ENCODE measurements at regions not wholly inside any gene's neighbourhood (a gene's known extent, or its start where the extent isn't known, plus 50 kb on each side); places are given as distances from the start of the nearest gene placed in this dataset.
"Not testable (repeated sequence)": the region's sequence is repeated elsewhere in the genome, so short reads cannot be mapped to it uniquely, and the experiment has no call there.

DNA sequence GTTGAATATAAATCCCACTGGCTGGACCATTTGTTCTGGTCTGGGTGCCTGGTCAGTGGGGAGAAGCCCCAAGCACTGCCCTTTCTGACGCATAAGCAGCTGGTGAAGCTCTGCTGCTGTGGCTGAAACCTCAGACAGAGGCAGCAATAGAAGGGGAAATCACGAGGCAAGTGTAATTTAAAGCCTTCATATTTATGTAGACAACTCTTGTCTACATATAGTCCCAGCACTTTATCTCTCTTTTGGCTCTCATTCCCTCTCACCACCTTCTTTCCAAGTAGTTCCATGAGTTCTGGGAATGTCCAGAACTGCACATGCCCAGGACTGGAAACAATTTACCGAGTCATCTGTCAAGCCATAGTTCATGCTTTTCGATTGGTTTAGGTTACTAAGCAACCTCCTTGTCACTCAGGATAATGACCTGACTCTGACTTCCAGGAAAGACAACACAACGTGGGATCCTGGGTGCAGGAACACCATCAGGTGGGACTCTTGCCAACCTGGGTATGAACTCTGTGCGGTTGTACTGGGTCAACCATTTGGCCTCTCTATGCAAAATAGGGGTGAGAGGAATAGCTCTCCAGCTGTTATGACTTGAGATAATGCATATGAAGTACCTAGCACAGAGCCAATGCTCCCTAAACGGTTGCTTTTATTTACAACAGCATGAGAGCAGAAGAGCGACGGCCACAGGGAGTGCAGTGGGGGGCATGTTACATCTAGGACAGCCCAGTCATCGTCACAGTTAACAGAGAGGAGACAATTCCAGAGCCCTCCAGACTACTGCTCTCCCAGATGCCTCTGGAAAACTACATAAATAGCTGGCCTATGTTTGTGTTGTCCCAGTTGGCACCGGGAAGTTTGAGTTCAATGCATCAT is 321.9 kb downstream of the FOXO1 start:
- in situ Hi-C loops (cut with HindIII; ENCODE audit: low sequenced_read_pairs): no loop called here

DNA sequence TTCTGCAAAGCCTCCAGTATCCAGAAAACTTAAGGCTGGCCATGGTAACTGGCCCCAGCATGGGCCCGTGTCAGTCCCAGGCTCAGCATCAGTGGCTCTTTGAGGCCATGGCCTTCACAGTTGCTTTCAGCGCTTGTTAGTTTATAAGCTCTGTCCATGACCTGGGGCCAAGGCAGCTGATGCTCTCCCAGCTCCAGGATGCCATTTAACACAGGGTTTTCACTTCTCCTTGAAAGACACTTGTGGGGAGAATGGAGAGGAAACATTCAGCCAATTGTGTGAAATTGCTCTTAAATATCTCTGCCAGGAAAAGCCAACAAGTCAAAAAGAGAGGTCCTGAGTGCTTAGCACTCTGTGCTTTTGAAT is 321.3 kb downstream of the FOXO1 start:
- in situ Hi-C loops (cut with HindIII; ENCODE audit: low sequenced_read_pairs): no loop called here

DNA sequence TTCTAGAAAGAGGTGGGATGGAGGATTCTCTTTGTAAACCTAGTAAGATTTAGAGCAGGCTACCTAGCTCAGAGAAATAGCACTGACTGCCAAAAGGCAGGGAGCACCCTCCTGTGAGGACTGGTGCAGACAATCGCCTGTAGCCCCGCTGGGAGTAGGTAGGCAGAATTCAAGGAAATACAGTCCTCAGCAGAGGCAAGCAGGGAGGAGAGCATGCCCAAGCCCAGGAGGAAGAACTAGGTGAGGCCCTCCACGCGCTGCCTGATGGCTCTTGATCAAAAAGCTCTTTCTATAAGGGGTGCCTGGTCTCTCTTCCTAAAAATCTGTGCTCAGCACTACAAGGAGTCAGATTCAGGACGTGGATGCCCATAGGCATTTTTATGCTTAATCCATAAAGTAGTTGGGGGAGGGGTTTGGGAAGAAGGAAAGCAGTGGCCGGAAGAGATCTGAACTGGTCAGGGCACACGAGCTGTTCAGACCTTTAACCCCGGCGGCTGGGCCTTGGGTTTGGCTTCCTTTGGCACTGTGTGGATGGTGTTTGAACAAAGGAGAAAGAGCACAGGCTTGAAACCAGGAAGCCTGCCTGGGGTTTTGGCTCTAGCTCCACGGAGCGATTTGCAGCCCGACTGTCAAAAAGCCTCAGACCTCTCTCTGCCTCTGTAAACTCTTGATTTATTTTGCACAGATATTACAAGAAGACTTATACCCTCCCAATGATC is 320.6 kb downstream of the FOXO1 start:
- in situ Hi-C loops (cut with HindIII; ENCODE audit: low sequenced_read_pairs): no loop called here

DNA sequence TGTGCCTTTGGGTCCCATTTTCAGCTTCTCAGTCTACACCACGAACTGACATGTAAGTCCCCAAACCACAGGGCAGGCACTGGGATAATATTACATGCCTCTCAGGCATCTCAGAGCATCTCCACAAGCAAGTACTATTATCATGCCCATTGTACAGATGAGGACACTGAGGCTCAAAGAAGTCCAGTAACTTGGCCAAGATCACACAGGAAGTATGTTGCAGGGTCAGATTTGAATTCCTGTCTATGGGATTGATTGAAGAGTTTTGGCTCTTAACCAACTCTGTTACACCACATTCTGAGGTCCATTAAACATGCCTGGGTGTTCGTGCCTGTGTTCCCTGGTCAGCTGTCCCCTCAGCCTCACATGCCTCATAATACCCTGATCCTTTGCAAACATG is 319.8 kb downstream of the FOXO1 start:
- in situ Hi-C loops (cut with HindIII; ENCODE audit: low sequenced_read_pairs): no loop called here

DNA sequence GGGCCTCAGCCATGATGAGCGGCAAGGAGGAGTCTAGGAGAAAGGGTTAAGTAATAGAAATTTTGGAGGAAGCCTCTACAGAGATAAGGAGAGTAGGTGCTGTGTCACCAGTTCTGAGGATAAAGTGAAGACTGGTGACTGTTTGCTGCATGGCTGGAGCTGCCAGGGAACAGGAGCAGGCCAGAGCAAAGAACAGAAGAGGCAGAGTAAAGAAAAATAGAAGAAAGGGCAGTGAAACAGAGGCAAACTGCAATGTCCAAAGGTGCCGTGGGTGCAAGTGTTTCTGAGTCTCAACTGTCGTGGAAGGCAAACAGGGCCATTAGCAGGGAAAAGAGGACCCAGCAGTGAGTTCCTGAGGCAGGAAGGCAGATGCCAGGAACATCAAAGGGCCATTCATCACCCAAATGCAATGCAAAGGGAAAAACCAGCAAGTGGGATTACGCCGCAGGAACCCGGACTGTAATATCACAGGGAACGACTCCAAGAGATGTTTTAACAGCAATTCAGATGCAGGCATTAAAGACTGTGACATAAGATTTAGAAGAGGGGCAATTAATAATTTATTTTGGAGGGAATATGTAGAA is 318.3 kb downstream of the FOXO1 start:
- in situ Hi-C loops (cut with HindIII; ENCODE audit: low sequenced_read_pairs): no loop called here

DNA sequence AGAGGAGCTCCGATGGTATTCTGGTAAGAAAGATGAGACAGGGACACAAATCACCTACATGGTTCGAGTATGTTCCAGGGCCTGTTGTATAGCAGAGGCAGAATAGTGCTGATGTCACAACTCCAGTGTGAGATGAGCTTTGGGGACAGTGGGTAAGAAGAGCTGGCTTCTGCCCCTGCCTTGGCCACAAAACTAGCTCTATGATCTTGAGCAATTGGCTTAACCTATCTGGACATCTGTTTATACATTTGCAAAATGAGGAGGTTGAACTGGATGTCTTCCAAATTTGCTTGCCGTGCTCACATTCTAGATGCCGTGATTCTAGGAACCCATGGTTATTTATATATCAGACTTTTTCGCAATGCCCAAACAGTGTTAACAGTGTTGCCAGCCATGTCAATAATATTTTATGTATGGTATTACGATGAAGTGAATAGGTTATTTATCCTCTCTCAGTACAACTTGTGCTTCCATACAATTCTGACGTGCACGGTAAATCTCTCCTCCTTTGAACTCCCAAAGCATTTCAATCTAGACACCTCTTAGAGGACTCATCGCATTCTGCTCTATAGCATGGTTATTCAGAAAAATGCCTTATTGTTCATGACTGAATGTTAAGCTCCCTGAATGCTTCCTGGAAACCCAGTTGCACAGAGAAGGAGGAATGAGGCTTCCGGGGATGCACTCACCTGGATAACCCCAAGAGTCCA is 316.0 kb downstream of the FOXO1 start:
- in situ Hi-C loops (cut with HindIII; ENCODE audit: low sequenced_read_pairs): no loop called here

DNA sequence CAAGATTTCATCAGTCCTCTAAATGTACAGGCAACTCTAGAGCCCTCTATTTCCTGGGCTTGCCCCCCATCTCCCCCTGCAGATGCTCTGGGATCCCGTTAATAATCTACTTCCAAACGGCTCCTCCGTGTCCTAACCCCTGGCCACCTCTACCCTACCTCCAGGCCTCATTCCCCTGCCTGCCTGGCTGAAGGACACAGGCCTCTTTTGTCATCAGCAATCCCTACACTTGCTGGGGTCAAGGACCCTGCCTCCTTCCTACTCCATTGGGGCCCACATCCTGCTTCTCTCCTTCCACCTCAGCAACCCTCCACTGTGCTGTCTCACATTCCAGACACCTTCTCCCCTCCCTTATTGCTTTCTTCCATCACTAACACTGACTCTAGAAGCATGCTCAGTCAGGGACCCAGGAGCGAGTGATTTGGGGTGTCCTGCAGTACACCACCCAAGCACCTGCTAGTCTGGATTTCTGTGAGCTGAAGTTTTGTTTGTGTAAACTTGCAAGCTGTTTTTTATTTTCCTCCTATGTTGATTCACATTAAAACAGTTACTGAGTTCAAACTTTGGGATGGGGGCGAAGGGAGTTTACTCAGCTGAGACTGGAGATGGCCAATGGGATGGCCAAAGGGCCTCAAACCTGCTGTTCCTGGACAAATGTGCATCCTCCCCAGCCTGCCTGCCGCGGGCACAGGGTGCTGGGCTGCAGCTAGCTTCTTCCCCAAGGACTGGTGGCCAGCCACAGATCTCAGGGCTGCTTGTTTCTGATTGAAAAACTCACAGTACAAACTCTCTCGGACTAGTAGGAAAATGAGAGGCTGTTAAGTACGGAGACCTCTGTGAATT is 314.7 kb downstream of the FOXO1 start:
- in situ Hi-C loops (cut with HindIII; ENCODE audit: low sequenced_read_pairs): no loop called here

DNA sequence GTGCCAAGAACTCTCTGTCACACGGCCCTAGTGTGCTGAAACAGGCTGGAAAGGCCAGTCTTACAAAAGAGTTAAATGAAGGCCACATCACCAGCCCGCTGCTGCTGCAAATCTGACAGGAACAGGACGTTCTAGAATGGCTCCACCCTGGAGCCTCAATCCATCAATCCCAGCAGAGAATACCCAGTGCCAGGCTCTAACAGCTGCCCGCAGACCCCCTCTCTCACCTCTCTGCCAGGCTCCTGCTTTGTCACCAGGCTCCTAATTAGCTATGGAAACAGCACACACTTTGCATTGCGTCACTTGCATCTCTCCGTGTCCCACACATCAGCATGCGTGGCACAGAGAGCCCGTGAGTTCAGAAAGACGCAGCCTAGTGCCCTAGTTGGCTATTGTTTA is 314.1 kb downstream of the FOXO1 start:
- in situ Hi-C loops (cut with HindIII; ENCODE audit: low sequenced_read_pairs): no loop called here

DNA sequence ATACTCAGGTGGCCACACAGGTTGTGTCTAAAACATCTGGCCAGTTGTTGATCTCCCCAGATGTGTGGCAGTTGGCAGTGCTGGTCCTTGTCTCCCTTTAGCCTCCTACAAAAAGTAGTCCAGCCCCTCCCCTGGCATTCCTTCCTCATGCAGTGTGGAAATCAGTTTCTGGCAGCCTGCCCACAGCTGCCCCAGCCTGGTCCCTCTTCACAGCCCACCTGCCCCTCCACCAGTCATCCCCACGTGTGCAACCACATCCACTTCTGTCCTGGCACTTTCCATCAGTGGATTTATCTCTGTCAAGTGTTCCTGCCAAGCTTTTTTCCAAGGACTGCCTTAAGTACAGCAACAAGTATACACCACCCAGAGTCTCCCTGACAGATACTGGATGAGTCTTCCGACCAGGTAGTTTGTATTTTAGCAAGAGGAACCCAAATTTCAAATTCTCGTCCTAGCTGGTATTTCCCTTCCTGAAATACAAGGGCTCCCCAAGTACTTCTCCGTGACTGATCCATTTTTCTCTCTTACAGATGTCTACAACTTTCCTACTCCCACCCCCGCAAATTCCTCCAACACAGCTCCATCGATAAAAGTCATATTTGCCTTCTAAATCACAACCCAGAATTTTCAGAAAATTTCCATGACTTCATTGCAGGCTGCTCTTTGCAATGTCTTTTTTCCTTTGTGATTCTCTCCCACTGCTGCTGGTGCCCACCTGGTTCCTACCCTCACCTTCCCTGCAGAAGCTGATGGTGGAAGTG is 313.5 kb downstream of the FOXO1 start:
- in situ Hi-C loops (cut with HindIII; ENCODE audit: low sequenced_read_pairs): no loop called here

DNA sequence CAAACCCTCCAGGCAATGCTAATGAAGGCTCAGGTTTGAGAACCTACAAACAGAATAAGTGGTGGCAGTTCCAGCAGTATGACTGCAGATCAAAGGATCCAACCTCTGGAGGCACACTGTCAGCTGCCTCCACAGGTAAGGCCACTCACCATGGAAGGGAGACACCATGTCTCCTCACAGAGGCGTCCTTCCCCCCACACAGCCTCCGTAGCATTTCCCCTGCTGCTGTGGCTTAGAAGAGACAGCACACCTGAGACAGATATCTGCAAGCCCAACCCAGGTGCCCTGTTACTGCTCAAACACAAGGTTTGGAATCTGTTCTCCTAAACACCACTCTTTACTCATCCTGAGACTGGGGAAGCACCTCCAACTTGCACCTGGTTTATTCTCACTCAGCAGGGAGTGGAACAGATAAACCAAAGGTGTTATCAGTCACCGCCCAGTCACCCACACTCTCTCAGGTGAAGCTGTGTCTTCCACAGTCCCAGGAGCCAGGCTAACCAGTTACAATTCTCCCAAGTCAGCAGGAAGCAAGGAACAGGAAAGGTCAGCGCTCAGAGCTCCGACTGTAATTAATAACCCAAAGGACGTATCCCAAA is 311.2 kb downstream of the FOXO1 start:
- in situ Hi-C loops (cut with HindIII; ENCODE audit: low sequenced_read_pairs): no loop called here

DNA sequence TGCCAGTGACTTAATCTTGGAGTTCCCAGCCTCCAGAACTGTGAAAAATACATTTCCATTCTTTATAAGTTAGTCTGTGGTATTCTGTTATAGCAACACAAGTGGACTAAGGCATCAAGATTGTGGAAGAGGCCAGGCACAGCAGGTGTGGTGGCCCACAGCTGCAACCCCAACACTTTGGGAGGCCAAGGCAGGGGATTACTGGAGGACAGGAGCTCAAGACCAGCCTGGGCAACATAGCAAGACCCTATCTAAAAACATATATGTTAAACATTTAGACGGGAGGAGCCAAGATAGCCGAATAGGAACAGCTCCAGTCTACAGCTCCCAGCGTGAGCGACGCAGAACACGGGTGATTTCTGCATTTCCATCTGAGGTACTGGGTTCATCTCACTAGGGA is 310.4 kb downstream of the FOXO1 start:
- in situ Hi-C loops (cut with HindIII; ENCODE audit: low sequenced_read_pairs): no loop called here

DNA sequence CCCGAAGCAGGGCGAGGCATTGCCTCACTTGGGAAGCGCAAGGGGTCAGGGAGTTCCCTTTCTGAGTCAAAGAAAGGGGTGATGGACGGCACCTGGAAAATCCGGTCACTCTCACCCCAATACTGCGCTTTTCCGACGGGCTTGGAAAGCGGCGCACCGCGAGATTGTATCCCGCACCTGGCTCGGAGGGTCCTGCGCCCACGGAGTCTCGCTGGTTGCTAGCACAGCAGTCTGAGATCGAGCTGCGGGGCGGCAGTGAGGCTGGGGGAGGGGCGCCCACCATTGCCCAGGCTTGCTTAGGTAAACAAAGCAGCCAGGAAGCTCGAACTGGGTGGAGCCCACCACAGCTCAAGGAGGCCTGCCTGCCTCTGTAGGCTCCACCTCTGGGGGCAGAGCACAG is 310.0 kb downstream of the FOXO1 start:
- in situ Hi-C loops (cut with HindIII; ENCODE audit: low sequenced_read_pairs): not testable (repeated sequence)

DNA sequence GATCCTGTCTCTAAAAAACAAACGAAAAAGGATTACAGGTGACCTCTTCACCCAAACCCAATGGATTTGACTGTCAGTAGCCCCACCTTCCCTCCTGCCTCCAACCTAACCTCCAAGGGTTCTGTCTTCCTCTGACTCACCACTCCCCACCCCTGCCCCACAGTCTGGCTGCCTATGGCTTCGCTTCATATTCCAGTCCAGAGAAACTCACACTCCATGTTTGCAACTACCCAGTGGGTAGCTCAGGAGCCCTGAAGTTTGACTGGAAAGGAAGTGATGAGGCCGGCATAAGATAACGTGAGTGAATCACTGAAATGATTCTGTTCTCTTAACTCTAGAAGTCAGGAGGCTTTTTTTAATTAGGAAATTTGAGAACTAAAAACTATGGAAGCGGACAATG is 303.9 kb downstream of the FOXO1 start:
- in situ Hi-C loops (cut with HindIII; ENCODE audit: low sequenced_read_pairs): no loop called here

DNA sequence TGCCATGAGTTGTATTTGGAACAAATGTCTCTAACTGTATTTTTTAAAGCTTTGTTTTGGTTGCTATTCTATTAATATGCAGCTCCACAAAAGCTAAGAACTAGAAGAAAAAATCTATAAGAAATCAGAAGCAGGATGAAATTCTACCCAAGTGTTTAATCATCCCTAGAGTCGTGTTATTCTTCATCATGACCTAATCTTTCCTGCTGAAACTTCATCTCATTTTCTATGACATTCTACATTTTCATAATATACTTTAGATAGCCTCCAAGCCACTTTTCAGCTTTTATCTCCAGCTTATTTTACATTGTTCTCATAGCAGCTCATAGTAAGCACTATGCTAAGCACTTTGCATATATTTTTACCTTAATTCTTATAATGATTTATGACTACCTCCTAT is 302.8 kb downstream of the FOXO1 start:
- in situ Hi-C loops (cut with HindIII; ENCODE audit: low sequenced_read_pairs): no loop called here

DNA sequence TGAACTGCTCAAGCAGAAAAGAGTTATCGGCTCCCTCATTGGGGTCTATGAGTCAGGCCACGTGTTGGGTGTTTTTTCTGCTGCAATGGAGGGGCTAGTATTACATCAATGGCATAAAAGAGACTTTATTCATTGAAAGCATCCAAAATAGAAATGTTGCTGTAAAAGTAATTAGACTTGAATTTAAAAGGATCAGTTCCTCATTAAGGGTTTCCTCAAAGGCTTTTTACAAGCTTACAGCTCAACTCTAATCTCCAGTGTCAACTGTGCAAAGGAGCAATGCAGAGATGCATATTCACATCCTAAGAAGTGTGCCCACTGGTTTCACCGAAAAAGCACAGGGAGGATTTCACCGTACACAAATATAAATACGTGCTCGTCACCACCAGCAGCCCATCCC is 300.3 kb downstream of the FOXO1 start:
- in situ Hi-C loops (cut with HindIII; ENCODE audit: low sequenced_read_pairs): no loop called here

DNA sequence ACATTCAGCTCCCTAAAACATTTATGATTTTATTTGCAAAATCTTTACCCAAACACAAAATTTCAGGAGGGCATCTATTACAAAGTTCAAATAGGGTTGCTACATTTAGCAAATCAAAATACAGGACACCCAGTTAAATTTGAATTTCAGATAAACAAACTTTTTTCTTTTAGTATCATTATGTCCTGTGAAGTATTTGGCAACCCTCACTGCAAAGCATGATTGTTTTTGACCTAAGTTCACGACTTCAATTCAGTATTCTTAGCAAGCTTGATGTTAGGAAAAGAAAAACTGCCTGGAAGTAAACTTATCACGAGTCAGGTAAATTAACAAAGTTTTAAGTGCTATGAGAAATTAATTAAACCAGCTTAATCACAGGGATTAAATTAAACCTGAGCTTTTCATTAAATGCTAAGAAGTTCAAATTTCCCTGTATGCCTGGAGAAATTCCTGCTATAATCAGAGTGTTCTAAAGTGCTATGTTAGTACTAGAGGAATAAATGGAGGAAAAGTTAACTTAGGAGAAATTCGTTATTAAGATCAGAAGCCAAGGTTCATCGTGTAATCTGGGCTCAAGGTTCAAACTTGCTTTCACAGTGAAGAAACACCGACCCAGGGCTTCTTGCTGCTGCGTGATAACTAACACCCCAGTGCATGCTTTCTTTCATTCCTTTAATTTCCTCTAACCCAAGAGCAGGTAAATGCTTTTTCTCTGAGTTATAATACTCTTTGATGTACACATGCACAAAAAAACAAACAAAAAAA is 298.1 kb downstream of the FOXO1 start:
- in situ Hi-C loops (cut with HindIII; ENCODE audit: low sequenced_read_pairs): no loop called here

DNA sequence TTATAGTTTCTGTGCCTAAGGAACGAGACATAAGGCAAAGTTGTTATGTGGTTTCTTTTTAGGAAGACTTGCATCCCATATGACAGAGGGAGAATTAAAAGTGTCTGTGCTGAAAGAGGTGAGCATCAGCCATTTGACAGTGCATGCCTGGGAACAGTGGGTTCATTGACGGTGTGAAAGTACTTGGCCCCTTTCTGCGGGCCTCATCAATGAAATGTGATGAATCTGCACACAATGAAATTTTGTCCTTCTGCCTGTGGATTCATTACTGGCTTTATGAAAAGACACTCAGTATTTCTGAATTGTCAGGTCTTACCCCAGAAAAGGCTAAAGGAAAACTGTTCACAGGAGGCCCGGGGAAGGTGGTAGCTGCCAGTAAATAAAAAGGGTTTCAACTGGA is 295.8 kb downstream of the FOXO1 start:
- in situ Hi-C loops (cut with HindIII; ENCODE audit: low sequenced_read_pairs): no loop called here

DNA sequence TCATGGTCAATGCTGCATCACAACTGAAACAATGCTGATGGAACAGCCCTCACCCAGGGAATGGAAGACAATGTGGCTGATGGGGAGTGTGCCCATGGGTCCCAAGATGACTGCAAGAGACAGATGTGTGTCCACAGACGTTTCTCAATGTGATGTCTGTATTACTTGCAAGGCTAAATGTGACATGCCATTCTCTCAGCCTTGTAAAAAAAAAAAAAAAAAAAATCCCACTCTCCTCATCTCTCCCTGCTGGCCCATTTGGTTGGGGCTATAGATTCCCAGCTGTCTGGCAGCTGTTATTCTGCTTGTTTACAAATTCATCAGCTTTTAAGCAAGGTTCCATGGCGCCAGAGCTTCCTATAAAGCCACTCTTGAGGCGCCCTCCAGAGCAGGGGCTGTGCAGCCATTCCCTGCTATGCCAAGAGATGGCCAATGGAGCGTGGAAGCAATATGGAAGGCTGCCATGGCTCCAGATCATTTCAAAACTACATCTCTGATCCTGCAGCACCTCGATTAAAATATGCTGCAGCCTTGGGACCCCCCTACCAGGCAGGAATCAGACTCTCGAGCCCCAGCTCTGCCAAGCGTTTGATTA is 294.8 kb downstream of the FOXO1 start:
- in situ Hi-C loops (cut with HindIII; ENCODE audit: low sequenced_read_pairs): no loop called here
